ENCODE measurements at regions not wholly inside any gene's neighbourhood (a gene's known extent, or its start where the extent isn't known, plus 50 kb on each side); places are given as distances from the start of the nearest gene placed in this dataset.
A peak's percentile ranks its signal among the peaks of the same experiment; 100 is the strongest.

DNA sequence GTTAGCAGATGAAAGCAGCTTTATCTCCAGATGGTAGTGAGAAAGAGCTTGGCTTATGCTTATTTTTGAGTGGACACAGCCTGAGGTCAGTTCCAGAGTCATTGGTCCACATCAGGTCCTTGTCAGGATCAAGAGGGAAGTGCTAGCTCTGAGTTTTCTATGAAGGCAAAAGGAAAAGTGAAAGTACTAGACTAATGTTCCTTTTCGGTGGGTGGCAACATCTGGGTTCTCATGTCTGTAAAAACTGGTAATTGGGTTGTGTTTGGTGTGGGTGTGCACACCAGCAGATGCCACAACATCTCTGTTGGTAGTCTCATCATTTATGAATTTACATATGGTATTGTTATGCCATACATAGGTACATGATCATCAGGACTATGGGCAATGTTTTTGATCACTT is 210.5 kb downstream of the PWWP3B start:
- no peaks in the 10 kb centered on the region for H3K36me3 ChIP-seq
- no peak for ATAC-seq
- H3K27ac ChIP-seq, result no peak overlapping the region
- H3K9me3 ChIP-seq, result peaks cover 0 to 6% (median 0%) of the 10 kb centered on the region in 11 donors
- no peaks in the 10 kb centered on the region for H3K4me1 ChIP-seq
- 71 to 82% methylated on average over 1 of the region's 1 CpG for WGBS, 2 donors
- intact Hi-C loops (cut with DNase I), result no loop called here
- no peak for DNase-seq
- no peak overlapping the region for H3K4me3 ChIP-seq
- no peak for TF ChIP-seq CTCF (IDR thresholded peaks at IDR 0.05)
- peaks cover 0 to under 1% (median 0%) of the 10 kb centered on the region in 7 donors for H3K27me3 ChIP-seq

- TF ChIP-seq CTCF (IDR thresholded peaks at IDR 0.05), result no peak
- 66 to 68% methylated on average over 4 of the region's 4 CpGs for WGBS, 2 donors
- Histone ChIP-seq H3K4me1 (no peaks in the 10 kb centered on the region), H3K27ac (no peak overlapping the region), H3K4me3 (no peak overlapping the region), H3K27me3 (peaks cover 0 to 18% (median 0%) of the 10 kb centered on the region in 7 donors), H3K36me3 (no peaks in the 10 kb centered on the region), H3K9me3 (no peaks in the 10 kb centered on the region)
- DNase-seq (no peak), ATAC-seq (no peak)
- intact Hi-C loops (cut with DNase I), result loop anchor here in 4 of 10 donors (5.0 to 10.0 kb wide), 3 partner anchors 217 to 417 kb away; no protein-coding TSS in a partner anchor
Observed at GRCh38 chrX:106391284-106391911, 220.4 kb upstream of the RADX start.

DNA sequence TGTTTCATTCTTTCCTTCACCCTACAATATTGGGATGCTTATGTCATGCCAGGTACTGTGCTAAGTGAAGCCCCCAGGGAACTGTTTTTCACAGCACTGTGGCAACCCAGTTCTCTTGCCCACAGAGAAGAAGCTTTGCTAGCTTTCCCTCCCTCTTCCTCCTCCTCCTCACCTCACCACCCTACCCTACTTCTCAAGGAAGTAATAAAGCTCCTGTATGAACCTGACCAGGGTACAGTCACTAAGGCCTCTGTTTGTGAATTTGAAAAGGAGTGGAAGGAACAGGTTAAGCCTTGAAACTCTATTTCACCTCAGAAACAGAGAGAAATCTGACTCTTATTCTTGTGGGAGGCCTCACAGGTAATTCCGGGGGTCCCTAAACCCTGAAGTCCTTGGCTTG is 219.4 kb upstream of the RADX start:
- Histone ChIP-seq H3K9me3 (no peaks in the 10 kb centered on the region), H3K4me1 (no peaks in the 10 kb centered on the region), H3K4me3 (no peak overlapping the region), H3K27ac (no peak overlapping the region), H3K36me3 (no peaks in the 10 kb centered on the region), H3K27me3 (peaks cover 0 to 18% (median 0%) of the 10 kb centered on the region in 7 donors)
- WGBS, 2 donors, result 73 to 78% methylated on average over 1 of the region's 1 CpG
- intact Hi-C loops (cut with DNase I), result loop anchor here in 4 of 10 donors (5.0 to 10.0 kb wide), 3 partner anchors 218 to 418 kb away; no protein-coding TSS in a partner anchor
- ATAC-seq (no peak), DNase-seq (no peak)
- TF ChIP-seq CTCF (IDR thresholded peaks at IDR 0.05), result no peak

DNA sequence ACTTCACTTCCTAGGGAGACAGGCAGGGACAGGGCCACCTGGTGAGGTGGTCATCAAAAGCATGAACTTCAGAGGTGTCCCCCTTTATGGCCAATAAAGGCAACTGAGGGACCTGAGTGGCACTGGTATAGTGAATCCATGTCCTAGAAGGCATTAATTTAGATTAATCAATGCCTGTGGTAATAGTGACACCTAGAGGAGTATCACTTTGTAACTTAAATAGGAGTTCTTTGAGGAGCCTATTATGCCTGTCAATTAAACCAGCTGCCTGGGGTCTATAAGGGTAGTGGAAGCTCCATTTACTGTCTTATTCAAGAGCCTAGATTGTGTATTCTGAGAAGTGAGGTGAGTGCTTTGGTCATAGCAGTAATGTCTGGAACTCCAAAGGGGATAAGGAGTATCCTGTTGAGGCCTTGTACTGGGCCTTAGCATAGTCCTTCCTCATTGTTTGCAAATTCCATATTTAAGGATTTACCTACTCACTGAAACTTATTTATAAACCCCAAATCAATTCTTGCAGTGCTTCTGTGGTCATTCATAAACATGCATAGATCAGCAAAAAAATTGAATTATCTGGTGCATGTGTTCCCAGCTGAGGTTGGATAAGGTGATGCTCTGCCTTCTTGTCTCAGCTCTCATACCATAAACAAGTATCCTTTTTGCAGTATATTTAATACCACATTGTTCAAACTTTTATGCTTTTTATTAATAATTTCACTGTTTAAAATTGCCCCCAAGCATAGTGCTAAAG is 213.8 kb upstream of the RADX start:
- ATAC-seq, result no peak

More for the DNA sequence above, 213.8 kb upstream of the RADX start:
- Histone ChIP-seq H3K36me3 (no peaks in the 10 kb centered on the region), H3K27ac (no peak overlapping the region), H3K4me3 (no peak overlapping the region), H3K9me3 (no peaks in the 10 kb centered on the region), H3K4me1 (no peaks in the 10 kb centered on the region), H3K27me3 (peaks cover 0 to 18% (median 0%) of the 10 kb centered on the region in 7 donors)
- intact Hi-C loops (cut with DNase I), result loop anchor here in 3 of 10 donors (10.0 kb wide), 2 partner anchors 223 to 423 kb away; no protein-coding TSS in a partner anchor
- TF ChIP-seq CTCF (IDR thresholded peaks at IDR 0.05), result peak in 6 of 9 donors; percentile 13 to 36 (median 18)
- DNase-seq, result no peak
